ENCODE measurements at regions not wholly inside any gene's neighbourhood (a gene's known extent, or its start where the extent isn't known, plus 50 kb on each side); places are given as distances from the start of the nearest gene placed in this dataset.

- no peak for TF ChIP-seq CTCF (IDR thresholded peaks at IDR 0.05; ENCODE audit: insufficient read depth, low read depth, low read length)
- H3K4me3 ChIP-seq (ENCODE audit: low read depth, low read length): no peak overlapping the region
- no peak for DNase-seq (ENCODE audit: low read depth)
- ChIA-PET POLR2A (no interaction called here), CTCF (interaction anchor here (1.0 to 1.1 kb wide), 2 partner anchors 16 kb away, joined by 3 to 4 read pairs; no protein-coding TSS in a partner anchor)
- no peaks in the 10 kb centered on the region for H3K27me3 ChIP-seq (ENCODE audit: control insufficient read depth, insufficient read depth, low read length)
- H3K36me3 ChIP-seq (ENCODE audit: control insufficient read depth, insufficient read depth, low read length): no peaks in the 10 kb centered on the region
Measured at GRCh38 chr6:80441131-80441530, 334.7 kb downstream of the BCKDHB start.

GRCh38 chr6:80440496-80441115 is 334.1 kb downstream of the BCKDHB start:
- ChIA-PET POLR2A (no interaction called here), CTCF (interaction anchor here (0.8 to 1.1 kb wide), 3 partner anchors 15 to 102 kb away, joined by 3 to 4 read pairs (median 4); no protein-coding TSS in a partner anchor)
- no peak for DNase-seq (ENCODE audit: low read depth)
- no peak for TF ChIP-seq CTCF (IDR thresholded peaks at IDR 0.05; ENCODE audit: insufficient read depth, low read depth, low read length)
- no peak overlapping the region for H3K4me3 ChIP-seq (ENCODE audit: low read depth, low read length)
- no peaks in the 10 kb centered on the region for H3K27me3 ChIP-seq (ENCODE audit: control insufficient read depth, insufficient read depth, low read length)
- no peaks in the 10 kb centered on the region for H3K36me3 ChIP-seq (ENCODE audit: control insufficient read depth, insufficient read depth, low read length)

DNA sequence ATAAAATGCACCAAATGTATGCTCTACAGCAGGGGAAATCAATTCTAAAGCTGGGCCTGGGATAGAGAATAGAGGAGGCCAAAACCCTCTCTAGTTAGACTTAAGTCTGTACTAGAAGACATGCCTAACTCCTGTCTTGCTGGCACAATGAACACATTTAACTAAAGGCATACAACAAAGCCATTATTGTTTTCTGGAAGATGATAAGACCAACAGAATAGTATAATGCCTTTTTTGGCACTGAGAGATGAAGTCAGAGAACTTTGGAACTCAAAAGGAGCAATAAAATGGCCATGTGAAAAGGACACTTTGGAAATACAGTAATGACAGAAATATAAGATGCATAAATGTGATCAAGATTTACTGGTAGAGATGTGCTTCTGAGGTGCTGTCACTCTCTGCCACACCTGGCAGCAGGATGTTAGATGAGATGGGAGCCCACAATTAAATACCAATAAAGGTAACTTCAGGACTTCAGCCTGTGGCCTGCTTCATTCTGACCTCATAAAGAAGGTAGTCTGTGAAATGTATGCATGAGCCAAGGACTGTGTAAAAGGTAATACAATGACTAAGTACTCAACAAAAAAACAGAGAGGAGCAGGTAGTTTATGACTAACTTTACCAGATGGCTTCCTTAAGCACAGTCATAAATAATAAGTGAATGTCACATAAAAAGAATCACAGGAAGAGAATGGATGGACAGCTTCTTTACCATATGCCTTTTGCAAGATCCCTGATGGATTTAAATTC is 333.4 kb downstream of the BCKDHB start:
- CTCF ChIA-PET: interaction anchor here (0.8 to 1.1 kb wide), 2 partner anchors 15 to 102 kb away, joined by 4 read pairs; no protein-coding TSS in a partner anchor
- Histone ChIP-seq H3K27me3 (ENCODE audit: control insufficient read depth, insufficient read depth, low read length) (no peaks in the 10 kb centered on the region), H3K36me3 (ENCODE audit: control insufficient read depth, insufficient read depth, low read length) (no peaks in the 10 kb centered on the region), H3K4me3 (ENCODE audit: low read depth, low read length) (no peak overlapping the region)
- POLR2A ChIA-PET: no interaction called here
- no peak for DNase-seq (ENCODE audit: low read depth)
- TF ChIP-seq CTCF (IDR thresholded peaks at IDR 0.05; ENCODE audit: insufficient read depth, low read depth, low read length): no peak

DNA sequence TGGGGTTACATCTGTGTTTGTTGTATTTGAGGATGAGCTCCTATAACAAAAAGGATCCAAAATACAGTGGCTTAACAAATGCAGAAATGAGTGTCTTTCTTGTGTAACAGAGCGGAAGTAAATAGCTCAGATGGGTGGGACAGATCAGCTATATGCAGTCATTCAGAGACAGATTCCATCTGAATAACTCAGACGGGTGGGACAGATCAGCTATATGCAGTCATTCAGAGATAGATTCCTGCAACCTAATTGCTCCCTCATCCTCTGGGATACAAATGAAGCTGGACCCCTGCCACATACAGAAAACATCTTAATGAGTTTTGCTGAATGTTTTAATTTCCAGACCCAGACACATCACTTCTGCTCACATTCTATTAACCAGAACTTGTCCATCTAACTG is 332.3 kb downstream of the BCKDHB start:
- CTCF ChIA-PET: no interaction called here
- no peak for TF ChIP-seq CTCF (IDR thresholded peaks at IDR 0.05; ENCODE audit: insufficient read depth, low read depth, low read length)
- Histone ChIP-seq H3K4me3 (ENCODE audit: low read depth, low read length) (no peak overlapping the region), H3K27me3 (ENCODE audit: control insufficient read depth, insufficient read depth, low read length) (no peaks in the 10 kb centered on the region), H3K36me3 (ENCODE audit: control insufficient read depth, insufficient read depth, low read length) (no peaks in the 10 kb centered on the region)
- POLR2A ChIA-PET: no interaction called here
- DNase-seq (ENCODE audit: low read depth): peak; percentile 75

DNA sequence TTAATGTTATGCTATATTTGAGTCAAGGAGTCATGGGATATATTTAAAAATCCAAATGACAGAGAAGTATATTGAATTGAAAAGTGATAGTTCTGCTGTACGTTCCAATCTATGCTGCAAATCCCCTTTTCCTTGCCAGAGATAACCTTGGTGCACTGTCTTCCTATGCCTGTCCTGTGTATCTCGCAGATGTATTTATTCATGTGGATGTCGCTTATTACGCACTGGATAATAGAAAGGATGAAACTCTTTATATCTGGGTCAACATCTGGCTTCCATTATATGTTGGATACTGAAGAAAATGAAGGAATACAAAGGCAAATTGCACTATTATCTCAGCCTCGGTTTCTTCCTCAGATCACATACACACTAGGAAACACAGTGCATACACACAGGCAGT is 331.3 kb downstream of the BCKDHB start:
- Histone ChIP-seq H3K4me3 (ENCODE audit: low read depth, low read length) (no peak overlapping the region), H3K27me3 (ENCODE audit: control insufficient read depth, insufficient read depth, low read length) (no peaks in the 10 kb centered on the region), H3K36me3 (ENCODE audit: control insufficient read depth, insufficient read depth, low read length) (no peaks in the 10 kb centered on the region)
- no peak for DNase-seq (ENCODE audit: low read depth)
- ChIA-PET CTCF (no interaction called here), POLR2A (no interaction called here)
- no peak for TF ChIP-seq CTCF (IDR thresholded peaks at IDR 0.05; ENCODE audit: insufficient read depth, low read depth, low read length)
